GM13976 (cell line): ENCODE measurements at regions not wholly inside any gene's neighbourhood (a gene's known extent, or its start where the extent isn't known, plus 50 kb on each side); places are given as distances from the start of the nearest gene placed in this dataset.

Experiments
- DNase-seq: peaks from one replicate; pipeline ENCODE4 v3.0.0; 2012; ENCODE audit warnings: low spot score
- in situ Hi-C: fragments of 300-500 bp; cut with MboI; formaldehyde crosslinking; loops from one replicate; pipeline ENCODE4 v1.12.0; 2022; ENCODE audit warnings: low sequenced_read_pairs, mixed read lengths, inconsistent platforms; ENCODE audit not compliant: unreplicated experiment
- TF ChIP-seq, protein P1 (sequence below): IDR thresholded peaks from 2 replicates; pipeline ENCODE4 v1.5.1; 2012; ENCODE audit warnings: borderline replicate concordance, mild to moderate bottlenecking; ENCODE audit not compliant: insufficient read depth; ENCODE audit errors: extremely low read depth, missing control alignments, control extremely low read depth

DNA sequence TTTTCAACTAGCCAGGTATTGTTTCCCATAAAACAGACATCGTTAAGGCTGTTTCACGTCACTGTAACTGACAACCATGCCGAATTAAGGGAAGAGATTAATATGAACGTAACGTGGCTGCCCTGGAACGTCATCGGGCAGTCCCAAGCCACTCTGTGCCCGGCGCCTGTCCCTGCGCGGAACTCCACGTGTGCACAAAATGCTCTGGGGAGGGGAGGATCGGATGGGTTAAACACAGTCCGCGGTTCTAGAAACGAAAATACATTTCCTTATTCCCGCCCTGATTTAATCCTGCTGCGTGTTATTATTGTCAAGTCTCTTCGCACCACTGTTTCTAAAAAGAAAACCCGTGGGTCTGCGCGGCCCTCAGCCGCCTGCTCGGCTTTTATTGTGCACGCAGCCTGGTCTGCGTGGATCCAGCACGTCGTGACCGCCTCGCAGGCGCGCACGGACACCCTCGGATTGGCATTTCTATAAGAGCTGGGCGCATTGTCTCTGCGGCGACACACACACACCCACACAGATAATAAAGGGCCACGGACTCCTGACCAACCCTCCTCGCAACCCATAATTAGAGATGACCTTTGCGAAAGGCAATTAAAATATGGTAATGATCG lies 69.6 kb upstream of the BCOR start:
- in situ Hi-C loops, result loop anchor here (10.0 kb wide), 1 partner anchor 63 kb away; no protein-coding TSS in a partner anchor
- no peak for DNase-seq
- TF ChIP-seq, protein P1, sequence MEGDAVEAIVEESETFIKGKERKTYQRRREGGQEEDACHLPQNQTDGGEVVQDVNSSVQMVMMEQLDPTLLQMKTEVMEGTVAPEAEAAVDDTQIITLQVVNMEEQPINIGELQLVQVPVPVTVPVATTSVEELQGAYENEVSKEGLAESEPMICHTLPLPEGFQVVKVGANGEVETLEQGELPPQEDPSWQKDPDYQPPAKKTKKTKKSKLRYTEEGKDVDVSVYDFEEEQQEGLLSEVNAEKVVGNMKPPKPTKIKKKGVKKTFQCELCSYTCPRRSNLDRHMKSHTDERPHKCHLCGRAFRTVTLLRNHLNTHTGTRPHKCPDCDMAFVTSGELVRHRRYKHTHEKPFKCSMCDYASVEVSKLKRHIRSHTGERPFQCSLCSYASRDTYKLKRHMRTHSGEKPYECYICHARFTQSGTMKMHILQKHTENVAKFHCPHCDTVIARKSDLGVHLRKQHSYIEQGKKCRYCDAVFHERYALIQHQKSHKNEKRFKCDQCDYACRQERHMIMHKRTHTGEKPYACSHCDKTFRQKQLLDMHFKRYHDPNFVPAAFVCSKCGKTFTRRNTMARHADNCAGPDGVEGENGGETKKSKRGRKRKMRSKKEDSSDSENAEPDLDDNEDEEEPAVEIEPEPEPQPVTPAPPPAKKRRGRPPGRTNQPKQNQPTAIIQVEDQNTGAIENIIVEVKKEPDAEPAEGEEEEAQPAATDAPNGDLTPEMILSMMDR, result no peak

GRCh38 chrX:40166582-40166981 lies 68.8 kb upstream of the BCOR start:
- TF ChIP-seq, protein P1, result no peak
- in situ Hi-C loops, result loop anchor here (10.0 kb wide), 1 partner anchor 62 kb away; no protein-coding TSS in a partner anchor
- no peak for DNase-seq

- TF ChIP-seq, protein P1, result no peak
- in situ Hi-C loops, result loop anchor here (10.0 kb wide), 1 partner anchor 61 kb away; no protein-coding TSS in a partner anchor
- DNase-seq, result no peak
These were observed 68.1 kb upstream of the BCOR start for GRCh38 chrX:40165861-40166260.

- TF ChIP-seq, protein P1, result no peak
- in situ Hi-C loops, result loop anchor here (10.0 kb wide), 1 partner anchor 60 kb away; no protein-coding TSS in a partner anchor
- no peak for DNase-seq
These were observed 67.4 kb upstream of the BCOR start for GRCh38 chrX:40165206-40165605.

DNA sequence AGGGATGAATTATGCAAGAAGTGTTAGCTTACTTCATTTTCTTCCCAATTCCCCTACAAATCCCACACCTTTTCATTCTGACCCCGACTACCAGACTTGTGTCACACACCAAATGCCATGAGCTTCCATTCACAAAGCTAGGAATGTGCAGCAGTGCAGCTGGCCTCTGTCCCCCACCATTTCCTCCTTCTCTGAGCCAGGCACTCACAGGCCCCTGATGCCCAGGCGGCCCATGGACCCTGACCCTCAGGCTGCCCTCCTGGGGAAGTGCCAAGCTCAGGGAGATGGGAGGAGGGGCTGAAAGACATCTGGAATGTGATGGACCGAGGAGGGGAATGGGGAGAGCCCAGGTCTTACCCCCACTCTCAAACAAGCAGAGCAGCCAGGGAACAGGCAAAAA lies 67.0 kb upstream of the BCOR start:
- no peak for DNase-seq
- in situ Hi-C loops, result loop anchor here (10.0 kb wide), 1 partner anchor 60 kb away; no protein-coding TSS in a partner anchor
- TF ChIP-seq, protein P1, result no peak

GRCh38 chrX:40158036-40158706 lies 60.4 kb upstream of the BCOR start:
- in situ Hi-C loops, result no loop called here
- TF ChIP-seq, protein P1, result peak; percentile 30
- peak; percentile 79 for DNase-seq
